ENCODE measurements at regions not wholly inside any gene's neighbourhood (a gene's known extent, or its start where the extent isn't known, plus 50 kb on each side); places are given as distances from the start of the nearest gene placed in this dataset.

GRCh38 chr1:100806601-100807000 lies 87.1 kb downstream of the VCAM1 start:
- TF ChIP-seq EZH2 (IDR thresholded peaks at IDR 0.05; ENCODE audit: borderline replicate concordance, low read length) = no peak
- TF ChIP-seq, protein P1, sequence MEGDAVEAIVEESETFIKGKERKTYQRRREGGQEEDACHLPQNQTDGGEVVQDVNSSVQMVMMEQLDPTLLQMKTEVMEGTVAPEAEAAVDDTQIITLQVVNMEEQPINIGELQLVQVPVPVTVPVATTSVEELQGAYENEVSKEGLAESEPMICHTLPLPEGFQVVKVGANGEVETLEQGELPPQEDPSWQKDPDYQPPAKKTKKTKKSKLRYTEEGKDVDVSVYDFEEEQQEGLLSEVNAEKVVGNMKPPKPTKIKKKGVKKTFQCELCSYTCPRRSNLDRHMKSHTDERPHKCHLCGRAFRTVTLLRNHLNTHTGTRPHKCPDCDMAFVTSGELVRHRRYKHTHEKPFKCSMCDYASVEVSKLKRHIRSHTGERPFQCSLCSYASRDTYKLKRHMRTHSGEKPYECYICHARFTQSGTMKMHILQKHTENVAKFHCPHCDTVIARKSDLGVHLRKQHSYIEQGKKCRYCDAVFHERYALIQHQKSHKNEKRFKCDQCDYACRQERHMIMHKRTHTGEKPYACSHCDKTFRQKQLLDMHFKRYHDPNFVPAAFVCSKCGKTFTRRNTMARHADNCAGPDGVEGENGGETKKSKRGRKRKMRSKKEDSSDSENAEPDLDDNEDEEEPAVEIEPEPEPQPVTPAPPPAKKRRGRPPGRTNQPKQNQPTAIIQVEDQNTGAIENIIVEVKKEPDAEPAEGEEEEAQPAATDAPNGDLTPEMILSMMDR (conservative IDR thresholded peaks at IDR 0.05 in 1 of 2, IDR thresholded peaks at IDR 0.05 in 1 of 2; ENCODE audit: extremely low read depth in 1 of 2, insufficient read depth in 1 of 2, low read depth in 1 of 2, low read length in 2 of 2) = no peak
